ENCODE measurements at regions not wholly inside any gene's neighbourhood (a gene's known extent, or its start where the extent isn't known, plus 50 kb on each side); places are given as distances from the start of the nearest gene placed in this dataset.

GRCh38 chr9:1768561-1768960 lies 246.6 kb upstream of the SMARCA2 start:
- TF ChIP-seq CTCF (conservative IDR thresholded peaks at IDR 0.05 in 1 of 2, IDR thresholded peaks at IDR 0.05 in 1 of 2; ENCODE audit: extremely low read depth in 1 of 2, insufficient read depth in 1 of 2, low read depth in 1 of 2, low read length in 2 of 2), result no peak
- no peak for TF ChIP-seq EZH2 (IDR thresholded peaks at IDR 0.05; ENCODE audit: borderline replicate concordance, low read length)

Data from mammary epithelial cell (primary cell).